Thymus (tissue), 11 donors: ENCODE measurements at regions not wholly inside any gene's neighbourhood (a gene's known extent, or its start where the extent isn't known, plus 50 kb on each side); places are given as distances from the start of the nearest gene placed in this dataset.

Source experiments
- DNase-seq, 9 donors: peaks; one replicate each; pipeline ENCODE4 v3.0.0-alpha.2; 2013; ENCODE audit warnings: low spot score in 9 of 9, low read depth in 6 of 9, missing footprints in 1 of 9
- H3K27ac ChIP-seq, 2 donors: one replicate each; pipeline ENCODE4 v1.5.1; 2013; ENCODE audit warnings: control low read depth in 1 of 2, low read depth in 1 of 2, low read length in 1 of 2, mild to moderate bottlenecking in 1 of 2, moderate library complexity in 1 of 2
- H3K27me3 ChIP-seq, 2 donors: one replicate each; pipeline ENCODE4 v1.5.1; 2013; ENCODE audit warnings: low read length in 1 of 2; ENCODE audit not compliant: control insufficient read depth in 2 of 2, insufficient read depth in 1 of 2
- H3K36me3 ChIP-seq, 2 donors: one replicate each; pipeline ENCODE4 v1.5.1; 2013; ENCODE audit warnings: low read length in 1 of 2, mild to moderate bottlenecking in 1 of 2, moderate library complexity in 1 of 2; ENCODE audit not compliant: control insufficient read depth in 2 of 2, insufficient read depth in 2 of 2
- H3K4me1 ChIP-seq, 2 donors: one replicate each; pipeline ENCODE4 v1.5.1; 2013; ENCODE audit warnings: low read length in 2 of 2; ENCODE audit not compliant: control insufficient read depth in 2 of 2, insufficient read depth in 2 of 2
- H3K4me3 ChIP-seq, 2 donors: one replicate each; pipeline ENCODE4 v1.5.1; 2013; ENCODE audit warnings: low read length in 2 of 2, control low read depth in 1 of 2, mild to moderate bottlenecking in 1 of 2
- H3K9me3 ChIP-seq, 2 donors: one replicate each; pipeline ENCODE4 v1.5.1; 2013; ENCODE audit warnings: low read length in 1 of 2, mild to moderate bottlenecking in 1 of 2; ENCODE audit not compliant: control insufficient read depth in 2 of 2, insufficient read depth in 1 of 2
- WGBS: extraction: QIAGEN DNeasy Blood & Tissue Kit; methylation state at CpG from one replicate; pipeline ENCODE4 v1.1.7; 2013; 5-methylcytosine and 5-hydroxymethylcytosine counted together
- donor health status: healthy.

- Histone ChIP-seq H3K9me3 (no peaks in the 10 kb centered on the region), H3K27me3 (no peaks in the 10 kb centered on the region), H3K4me1 (no peaks in the 10 kb centered on the region), H3K27ac (no peak overlapping the region), H3K4me3 (no peak overlapping the region), H3K36me3 (no peaks in the 10 kb centered on the region)
- no peak for DNase-seq
- 87% methylated on average over 2 of the region's 2 CpGs for WGBS
Measured at GRCh38 chr5:28388428-28388827, 1350.0 kb upstream of the CDH9 start.

- H3K4me1 ChIP-seq, result no peaks in the 10 kb centered on the region
- H3K27ac ChIP-seq, result no peak overlapping the region
- no peaks in the 10 kb centered on the region for H3K9me3 ChIP-seq
- no peaks in the 10 kb centered on the region for H3K36me3 ChIP-seq
- H3K4me3 ChIP-seq, result no peak overlapping the region
- 59% methylated on average over 2 of the region's 2 CpGs for WGBS
- H3K27me3 ChIP-seq, result no peaks in the 10 kb centered on the region
- no peak for DNase-seq
Measured at GRCh38 chr5:28386712-28387111, 1348.3 kb upstream of the CDH9 start.

GRCh38 chr5:28380167-28380566 is 1341.8 kb upstream of the CDH9 start:
- Histone ChIP-seq H3K27me3 (no peaks in the 10 kb centered on the region), H3K36me3 (no peaks in the 10 kb centered on the region), H3K4me1 (no peaks in the 10 kb centered on the region), H3K27ac (no peak overlapping the region), H3K9me3 (no peaks in the 10 kb centered on the region), H3K4me3 (no peak overlapping the region)
- 99% methylated on average over 2 of the region's 2 CpGs for WGBS
- DNase-seq, result no peak

GRCh38 chr5:28374492-28374967 is 1336.1 kb upstream of the CDH9 start:
- Histone ChIP-seq H3K4me1 (no peaks in the 10 kb centered on the region), H3K27ac (no peak overlapping the region), H3K36me3 (no peaks in the 10 kb centered on the region), H3K27me3 (no peaks in the 10 kb centered on the region), H3K4me3 (no peak overlapping the region), H3K9me3 (peaks cover 0 to 4% of the 10 kb centered on the region in 2 donors)
- no peak for DNase-seq
- 93% methylated on average over 3 of the region's 3 CpGs for WGBS

- Histone ChIP-seq H3K36me3 (no peaks in the 10 kb centered on the region), H3K4me1 (no peaks in the 10 kb centered on the region), H3K4me3 (no peak overlapping the region), H3K9me3 (peaks cover 0 to 4% of the 10 kb centered on the region in 2 donors), H3K27ac (no peak overlapping the region), H3K27me3 (no peaks in the 10 kb centered on the region)
- 76% methylated on average over 3 of the region's 3 CpGs for WGBS
- DNase-seq, result no peak
Measured at GRCh38 chr5:28370896-28371295, 1332.5 kb upstream of the CDH9 start.

GRCh38 chr5:28369418-28369817 is 1331.0 kb upstream of the CDH9 start:
- H3K27ac ChIP-seq, result no peak overlapping the region
- no peaks in the 10 kb centered on the region for H3K27me3 ChIP-seq
- DNase-seq, result no peak
- H3K9me3 ChIP-seq, result peaks cover 0 to under 1% of the 10 kb centered on the region in 2 donors
- no peaks in the 10 kb centered on the region for H3K36me3 ChIP-seq
- no peak overlapping the region for H3K4me3 ChIP-seq
- 93% methylated on average over 2 of the region's 2 CpGs for whole genome bisulfite sequencing
- no peaks in the 10 kb centered on the region for H3K4me1 ChIP-seq

- WGBS, result 48% methylated on average over 2 of the region's 2 CpGs
- no peak for DNase-seq
Measured at GRCh38 chr5:28355831-28356230, 1317.4 kb upstream of the CDH9 start.

GRCh38 chr5:28346696-28347095 is 1308.3 kb upstream of the CDH9 start:
- no peaks in the 10 kb centered on the region for H3K4me1 ChIP-seq

More at GRCh38 chr5:28355831-28356230, 1317.4 kb upstream of the CDH9 start:
- Histone ChIP-seq H3K36me3 (no peaks in the 10 kb centered on the region), H3K4me3 (no peak overlapping the region), H3K27me3 (no peaks in the 10 kb centered on the region), H3K27ac (no peak overlapping the region), H3K9me3 (no peaks in the 10 kb centered on the region), H3K4me1 (no peaks in the 10 kb centered on the region)

GRCh38 chr5:28344836-28345433 is 1306.5 kb upstream of the CDH9 start:
- WGBS, result 74% methylated on average over 5 of the region's 5 CpGs
- Histone ChIP-seq H3K36me3 (no peaks in the 10 kb centered on the region), H3K4me1 (no peaks in the 10 kb centered on the region), H3K9me3 (peaks cover 0 to 6% of the 10 kb centered on the region in 2 donors), H3K27ac (no peak overlapping the region), H3K4me3 (no peak overlapping the region), H3K27me3 (no peaks in the 10 kb centered on the region)
- DNase-seq, result peak in 3 of 9 donors; percentile 0 to 10 (median 8)

More at GRCh38 chr5:28346696-28347095, 1308.3 kb upstream of the CDH9 start:
- H3K9me3 ChIP-seq, result peaks cover 0 to 6% of the 10 kb centered on the region in 2 donors
- H3K27ac ChIP-seq, result no peak overlapping the region
- H3K36me3 ChIP-seq, result no peaks in the 10 kb centered on the region
- no peak overlapping the region for H3K4me3 ChIP-seq
- no peak for DNase-seq
- H3K27me3 ChIP-seq, result no peaks in the 10 kb centered on the region
- 96% methylated on average over 5 of the region's 5 CpGs for WGBS
